GM18951 (cell line): ENCODE measurements at regions not wholly inside any gene's neighbourhood (a gene's known extent, or its start where the extent isn't known, plus 50 kb on each side); places are given as distances from the start of the nearest gene placed in this dataset.
"Not testable (repeated sequence)": the region's sequence is repeated elsewhere in the genome, so short reads cannot be mapped to it uniquely, and the experiment has no call there.

Source experiments
- POLR2A ChIP-seq: IDR thresholded peaks from 4 replicates; pipeline ENCODE4 v1.6.1; 2011; ENCODE audit warnings: mild to moderate bottlenecking; ENCODE audit not compliant: insufficient read length, insufficient read depth; ENCODE audit errors: extremely low read depth
- in situ Hi-C: fragments of 300-500 bp; cut with MboI; formaldehyde crosslinking; loops from one replicate; pipeline ENCODE4 v1.12.0; 2022; ENCODE audit warnings: low sequenced_read_pairs, mixed read lengths, inconsistent platforms; ENCODE audit not compliant: unreplicated experiment

DNA sequence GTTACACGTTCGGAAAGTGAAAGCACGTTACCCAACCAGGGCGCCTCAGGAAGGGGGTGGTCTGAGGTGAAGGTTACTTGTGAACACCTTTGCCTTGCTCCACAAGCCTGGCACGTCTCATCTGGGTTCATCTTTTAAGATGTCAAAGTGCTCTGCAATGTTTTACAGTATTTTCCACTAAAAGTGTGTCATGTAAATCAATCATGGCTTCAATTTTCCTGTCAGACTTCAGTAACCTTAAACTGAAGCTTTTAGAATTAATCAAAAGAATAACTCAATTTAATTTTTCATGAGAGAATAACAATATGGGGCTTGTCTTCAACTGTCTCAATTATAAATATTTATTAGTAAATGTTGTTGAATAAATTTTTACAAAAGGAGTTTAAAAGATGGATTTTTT lies 93.3 kb upstream of the FANCL start:
- TF ChIP-seq POLR2A = no peak
- in situ Hi-C loops = no loop called here

DNA sequence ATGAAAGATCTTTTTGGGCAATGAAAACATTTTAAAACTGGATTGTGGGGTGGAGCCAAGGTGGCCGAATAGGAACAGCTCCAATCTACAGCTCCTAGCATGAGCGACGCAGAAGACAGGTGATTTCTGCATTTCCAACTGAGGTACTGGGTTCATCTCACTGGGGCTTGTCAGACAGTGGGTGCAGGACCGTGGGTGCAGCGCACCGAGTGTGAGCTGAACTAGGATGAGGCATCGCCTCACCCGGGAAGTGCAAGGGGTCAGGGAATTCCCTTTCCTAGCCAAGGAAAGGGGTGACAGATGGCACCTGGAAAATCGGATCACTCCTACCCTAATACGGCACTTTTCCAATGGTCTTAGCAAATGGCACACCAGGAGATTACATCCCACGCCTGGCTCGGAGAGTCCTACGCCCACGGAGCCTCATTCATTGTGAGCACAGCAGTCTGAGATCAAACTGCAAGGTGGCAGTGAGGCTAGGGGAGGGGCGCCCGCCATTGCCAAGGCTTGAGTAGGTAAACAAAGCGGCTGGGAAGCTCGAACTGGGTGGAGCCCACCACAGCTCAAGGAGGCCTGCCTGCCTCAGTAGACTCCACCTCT lies 84.3 kb upstream of the FANCL start:
- in situ Hi-C loops = not testable (repeated sequence)

DNA sequence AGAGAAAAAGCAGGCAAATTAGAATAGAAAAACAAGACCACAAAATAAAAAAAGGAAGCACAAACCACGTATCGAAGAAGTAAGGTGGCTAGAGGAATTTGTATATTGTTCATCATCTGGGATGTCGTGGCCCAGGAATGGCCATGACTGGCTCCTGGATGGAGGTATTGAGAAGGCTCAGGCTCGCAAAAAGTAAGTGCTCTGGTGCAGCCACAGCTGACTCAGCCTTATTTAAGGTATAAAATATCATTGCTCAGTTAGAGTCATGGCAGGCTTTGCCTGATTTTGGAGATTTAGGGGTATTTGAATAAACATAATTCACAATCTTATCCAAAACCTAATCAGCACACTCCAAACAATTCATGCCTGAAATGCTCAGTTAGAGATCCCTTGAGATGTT lies 78.4 kb upstream of the FANCL start:
- no peak for TF ChIP-seq POLR2A
- in situ Hi-C loops = no loop called here

- in situ Hi-C loops = not testable (repeated sequence)
These were observed 77.8 kb upstream of the FANCL start for GRCh38 chr2:58318949-58319348.

GRCh38 chr2:58313926-58314325 lies 72.8 kb upstream of the FANCL start:
- no peak for TF ChIP-seq POLR2A
- in situ Hi-C loops = no loop called here

DNA sequence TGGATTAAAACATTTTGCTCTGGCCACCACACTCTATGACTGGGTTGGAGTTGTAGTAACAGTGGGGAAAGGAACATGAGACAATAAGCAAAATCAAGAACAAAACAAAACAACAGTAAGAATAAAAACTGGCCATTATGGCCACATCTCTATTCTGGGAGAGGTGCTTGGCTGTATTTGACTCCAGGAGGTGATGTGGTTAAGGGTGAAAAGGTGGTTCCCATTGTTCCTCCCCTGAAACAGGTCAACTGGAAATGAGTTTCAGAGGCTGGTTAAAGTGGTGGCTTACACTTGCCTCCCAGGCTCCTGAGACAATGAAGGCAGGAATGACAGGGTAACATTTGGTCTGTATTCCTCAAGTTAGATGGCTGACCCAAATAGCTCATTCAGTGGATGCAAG lies 67.3 kb upstream of the FANCL start:
- no peak for TF ChIP-seq POLR2A
- in situ Hi-C loops = no loop called here

DNA sequence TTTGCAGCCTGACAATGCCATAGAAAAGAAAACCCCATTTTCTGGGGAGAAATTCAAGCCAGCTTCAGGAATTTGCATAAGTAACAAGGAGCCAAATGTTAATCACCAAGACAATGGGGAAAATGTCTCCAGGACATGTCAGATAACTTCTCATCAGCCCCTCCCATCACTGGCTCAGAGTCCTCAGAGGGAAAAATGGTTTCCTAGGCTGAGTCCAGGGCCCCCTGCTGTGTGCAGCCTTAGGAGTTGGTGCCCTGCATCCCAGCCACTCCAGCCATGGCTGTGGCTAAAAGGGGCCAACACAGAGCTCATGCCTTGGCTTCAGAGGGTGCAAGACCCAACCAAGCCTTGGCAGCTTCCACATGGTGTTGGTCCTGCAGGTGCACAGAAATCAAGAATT lies 63.7 kb upstream of the FANCL start:
- in situ Hi-C loops = no loop called here
- no peak for TF ChIP-seq POLR2A

- in situ Hi-C loops = no loop called here
- no peak for TF ChIP-seq POLR2A
These were observed 58.0 kb upstream of the FANCL start for GRCh38 chr2:58299123-58299522.

DNA sequence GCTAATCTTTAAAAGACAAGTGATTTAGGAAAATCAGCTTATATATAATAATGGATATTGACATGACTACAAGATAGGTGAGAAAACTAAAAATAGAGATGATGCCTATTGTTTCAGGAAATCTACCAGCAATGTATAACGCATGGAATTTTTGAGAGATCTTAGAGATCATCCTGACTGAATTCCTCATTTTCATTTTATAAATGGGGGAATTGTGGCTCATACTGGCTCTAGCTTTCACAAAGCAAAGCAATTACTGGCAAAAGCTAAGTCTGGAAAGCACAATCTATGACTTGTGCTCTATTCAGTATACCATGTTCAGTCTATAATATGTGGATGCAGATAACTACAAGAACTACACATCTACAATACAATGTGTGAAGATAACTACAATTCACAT lies 51.9 kb upstream of the FANCL start:
- no peak for TF ChIP-seq POLR2A
- in situ Hi-C loops = no loop called here

DNA sequence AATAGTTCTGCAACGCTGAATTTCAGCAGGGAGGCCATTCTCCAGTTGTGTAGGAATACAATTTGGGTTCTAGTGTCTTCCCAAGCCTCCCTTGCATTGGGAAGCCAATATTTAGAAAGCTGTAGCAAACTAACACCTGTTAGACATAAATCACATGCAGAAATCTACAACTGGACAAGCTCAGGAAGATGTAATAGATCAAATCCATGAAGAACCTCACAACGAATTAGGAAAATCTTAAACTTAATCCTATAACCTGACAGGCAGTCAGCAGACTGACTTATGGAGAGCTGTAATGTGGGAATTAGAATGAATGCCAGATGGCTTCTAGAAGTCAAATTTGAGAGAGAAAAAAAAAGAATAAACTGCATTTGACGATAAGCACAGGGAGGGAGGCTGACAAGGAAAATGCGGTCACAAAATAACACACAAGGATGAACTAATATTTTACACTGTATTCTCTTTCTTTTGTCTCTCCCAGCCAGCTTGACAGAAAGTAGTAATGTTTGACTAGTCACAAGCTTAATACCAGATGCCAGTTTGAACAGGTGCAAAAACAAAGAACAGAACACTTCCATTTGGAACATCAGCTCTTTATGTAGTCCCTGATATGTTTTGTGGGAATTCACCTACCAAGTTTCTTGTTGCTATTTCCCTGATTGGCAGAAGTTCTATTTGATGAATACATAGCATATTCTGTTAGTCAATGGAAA lies 50.8 kb upstream of the FANCL start:
- no peak for TF ChIP-seq POLR2A
- in situ Hi-C loops = no loop called here
